ENCODE measurements at regions not wholly inside any gene's neighbourhood (a gene's known extent, or its start where the extent isn't known, plus 50 kb on each side); places are given as distances from the start of the nearest gene placed in this dataset.
"Not testable (repeated sequence)": the region's sequence is repeated elsewhere in the genome, so short reads cannot be mapped to it uniquely, and the experiment has no call there.

- no peak for DNase-seq (ENCODE audit: low read depth)
Observed at GRCh38 chr3:181920409-181920808, 208.7 kb downstream of the SOX2 start.

- no peak for DNase-seq (ENCODE audit: low read depth)
Observed at GRCh38 chr3:181921220-181921619, 209.5 kb downstream of the SOX2 start.

- DNase-seq (ENCODE audit: low read depth), result not testable (repeated sequence)
Observed at GRCh38 chr3:181925841-181926240, 214.1 kb downstream of the SOX2 start.

- no peak for DNase-seq (ENCODE audit: low read depth)
Observed at GRCh38 chr3:181929501-181929900, 217.8 kb downstream of the SOX2 start.

GRCh38 chr3:181930105-181930504 is 218.4 kb downstream of the SOX2 start:
- DNase-seq (ENCODE audit: low read depth), result no peak

DNA sequence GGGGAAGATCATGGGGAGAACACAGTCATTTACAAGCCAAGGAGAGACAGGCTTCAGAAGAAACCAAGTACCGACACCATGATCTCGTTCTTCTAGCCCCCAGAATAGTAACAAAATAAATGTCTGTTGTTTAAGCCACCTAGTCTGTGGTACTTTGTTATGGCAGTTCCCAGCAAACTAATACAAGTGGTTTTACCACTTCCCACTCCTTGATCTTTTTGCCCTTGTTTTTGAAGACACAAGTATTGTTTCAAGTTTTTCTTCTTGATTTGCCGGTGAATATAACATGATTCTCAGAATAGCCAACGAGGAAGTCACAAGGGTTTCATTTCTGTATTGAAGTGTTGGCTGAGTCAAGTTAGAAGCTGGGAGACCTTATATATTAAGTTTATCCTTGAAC is 220.3 kb downstream of the SOX2 start:
- no peak for DNase-seq (ENCODE audit: low read depth)

DNA sequence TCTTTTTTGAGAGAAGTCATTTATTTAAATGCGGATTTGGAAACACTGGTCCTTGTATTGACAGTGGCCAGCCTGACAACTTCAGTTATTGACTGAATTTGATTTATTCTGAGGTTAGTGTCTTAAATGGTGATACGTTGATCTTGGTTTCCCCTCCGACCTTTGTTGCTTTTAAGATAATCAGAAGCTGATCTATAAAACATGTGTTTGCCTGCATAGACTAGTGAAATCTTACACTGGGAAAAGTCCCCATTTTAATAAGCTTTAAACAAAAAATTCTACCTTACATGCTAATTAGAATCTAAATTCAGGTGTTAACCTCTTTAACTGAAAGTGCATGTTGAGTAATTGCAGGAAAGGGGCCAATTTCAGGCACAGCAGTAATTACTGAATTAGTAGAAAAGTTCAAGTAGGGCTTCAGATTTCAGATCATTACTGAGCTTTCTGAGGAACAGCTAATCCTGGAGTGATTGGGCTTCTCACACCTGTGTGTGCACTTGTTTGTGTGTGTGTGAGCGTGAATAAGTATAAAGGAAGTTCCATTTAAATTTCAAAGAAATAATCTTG is 221.4 kb downstream of the SOX2 start:
- DNase-seq (ENCODE audit: low read depth), result no peak

DNA sequence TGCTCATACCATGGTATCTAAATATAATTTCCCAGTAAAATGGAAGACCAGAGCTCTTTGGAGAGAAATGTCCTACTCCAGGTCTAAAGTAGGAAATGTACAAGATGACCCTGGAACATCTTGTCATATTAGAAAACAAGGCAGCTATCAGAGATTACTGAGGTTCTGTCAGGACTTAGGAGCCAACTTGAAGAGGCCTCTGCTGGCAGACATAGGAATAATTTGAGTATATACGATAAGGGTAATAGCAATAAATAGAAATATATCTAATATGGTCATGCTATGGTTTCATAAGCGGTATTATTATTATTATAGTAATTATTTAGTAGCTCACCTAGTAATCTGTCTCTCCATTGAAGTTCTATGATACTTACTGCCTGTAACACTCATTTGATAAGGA is 224.2 kb downstream of the SOX2 start:
- no peak for DNase-seq (ENCODE audit: low read depth)

DNA sequence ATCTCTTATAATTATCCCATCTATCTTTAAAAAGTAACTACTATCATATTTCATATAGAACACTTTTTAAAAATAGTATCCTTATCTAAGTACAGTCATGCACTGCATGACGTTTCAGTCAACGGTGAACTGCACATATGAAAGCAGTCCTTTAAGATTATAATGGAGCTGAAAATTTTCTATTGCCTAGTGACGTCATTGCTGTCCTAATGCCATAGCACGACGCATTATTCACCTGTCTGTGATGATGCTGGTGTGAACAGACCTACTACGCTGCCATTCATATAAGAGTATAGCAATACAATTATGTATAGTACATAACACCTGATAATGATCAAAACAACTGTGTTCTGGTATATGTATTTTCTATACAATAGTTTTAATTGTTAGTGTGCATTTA is 225.0 kb downstream of the SOX2 start:
- DNase-seq (ENCODE audit: low read depth), result no peak

GRCh38 chr3:181938580-181938979 is 226.9 kb downstream of the SOX2 start:
- not testable (repeated sequence) for DNase-seq (ENCODE audit: low read depth)

DNA sequence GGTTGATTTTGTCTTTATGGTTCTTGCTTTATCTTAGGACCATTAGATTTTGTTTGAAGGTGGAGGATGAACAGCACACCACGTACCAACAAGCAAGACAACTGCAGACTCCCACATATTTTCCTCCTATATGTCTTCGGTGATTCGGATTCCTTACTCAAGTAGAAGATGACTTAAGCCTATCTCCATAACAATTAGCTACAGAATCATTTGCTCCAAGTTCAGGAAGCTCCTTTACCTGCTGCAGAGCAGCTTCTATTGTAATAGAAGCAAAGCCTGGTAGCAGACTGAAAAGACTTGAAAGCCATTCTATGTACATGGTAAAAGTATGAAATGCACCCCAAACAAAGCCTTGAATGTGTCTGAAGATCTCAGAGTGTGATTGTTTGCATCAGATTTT is 229.0 kb downstream of the SOX2 start:
- no peak for DNase-seq (ENCODE audit: low read depth)

- no peak for DNase-seq (ENCODE audit: low read depth)
Observed at GRCh38 chr3:181941250-181941649, 229.5 kb downstream of the SOX2 start.

- no peak for DNase-seq (ENCODE audit: low read depth)
Observed at GRCh38 chr3:181943285-181943684, 231.6 kb downstream of the SOX2 start.

DNA sequence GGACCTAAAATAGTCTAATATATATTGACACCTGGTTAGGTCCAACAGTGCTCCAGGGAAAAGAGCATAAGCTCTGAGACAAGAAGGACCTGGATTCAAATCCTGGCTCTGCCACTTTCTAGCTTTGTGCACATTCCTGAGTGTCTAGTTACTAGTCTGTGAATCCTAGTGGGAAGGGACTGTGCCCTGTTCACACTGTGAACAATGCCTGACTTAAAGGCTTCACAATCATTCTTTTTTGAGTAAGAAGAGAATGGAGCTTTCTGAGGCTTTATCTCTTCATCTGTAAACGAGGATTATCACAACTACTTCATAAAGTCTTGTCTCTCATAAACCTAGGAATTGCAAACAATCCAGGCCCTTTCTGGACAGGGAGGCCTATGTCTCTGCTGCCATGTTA is 235.9 kb downstream of the SOX2 start:
- no peak for DNase-seq (ENCODE audit: low read depth)

GRCh38 chr3:181948286-181948685 is 236.6 kb downstream of the SOX2 start:
- no peak for DNase-seq (ENCODE audit: low read depth)

DNA sequence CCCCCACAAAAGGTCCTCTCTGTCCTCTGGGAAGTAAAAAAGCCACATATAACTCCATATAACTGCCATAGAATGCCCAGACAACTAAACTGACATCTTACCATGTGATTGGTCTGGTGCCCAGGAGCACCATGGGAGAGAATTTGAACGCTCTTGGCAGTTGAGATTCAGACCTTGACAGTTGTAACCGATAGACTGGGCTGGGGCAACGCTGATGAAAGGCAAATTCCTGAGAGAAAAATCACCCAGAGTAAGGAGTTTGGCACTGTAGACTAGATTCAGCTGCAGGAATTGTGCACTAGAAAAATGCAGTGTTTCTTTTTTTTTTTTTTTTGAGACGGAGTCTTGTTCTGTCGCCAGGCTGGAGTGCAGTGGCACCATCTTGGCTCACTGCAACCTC is 240.5 kb downstream of the SOX2 start:
- DNase-seq (ENCODE audit: low read depth), result no peak

DNA sequence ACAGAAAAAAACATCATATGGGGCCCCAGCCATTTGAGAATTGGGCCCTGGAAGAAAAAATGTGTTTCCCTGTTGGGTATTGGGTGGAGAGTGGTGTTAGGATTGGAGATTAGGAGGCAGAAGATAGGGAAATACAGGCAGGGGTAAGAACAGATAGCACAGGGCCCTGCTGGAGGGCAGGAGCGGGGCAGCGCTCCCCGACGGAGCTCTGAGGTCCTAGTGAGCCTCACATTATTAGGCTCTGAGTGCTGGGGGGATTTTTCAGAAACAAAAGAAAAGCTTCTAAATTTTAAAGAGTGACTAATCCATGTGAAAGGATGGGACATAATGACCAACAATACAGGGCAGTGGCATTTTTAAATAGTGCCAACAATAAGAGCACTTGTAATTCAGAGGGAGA is 241.2 kb downstream of the SOX2 start:
- DNase-seq (ENCODE audit: low read depth), result no peak

GRCh38 chr3:181955566-181955965 is 243.8 kb downstream of the SOX2 start:
- DNase-seq (ENCODE audit: low read depth), result no peak

GRCh38 chr3:181956122-181956521 is 244.4 kb downstream of the SOX2 start:
- DNase-seq (ENCODE audit: low read depth), result no peak

DNA sequence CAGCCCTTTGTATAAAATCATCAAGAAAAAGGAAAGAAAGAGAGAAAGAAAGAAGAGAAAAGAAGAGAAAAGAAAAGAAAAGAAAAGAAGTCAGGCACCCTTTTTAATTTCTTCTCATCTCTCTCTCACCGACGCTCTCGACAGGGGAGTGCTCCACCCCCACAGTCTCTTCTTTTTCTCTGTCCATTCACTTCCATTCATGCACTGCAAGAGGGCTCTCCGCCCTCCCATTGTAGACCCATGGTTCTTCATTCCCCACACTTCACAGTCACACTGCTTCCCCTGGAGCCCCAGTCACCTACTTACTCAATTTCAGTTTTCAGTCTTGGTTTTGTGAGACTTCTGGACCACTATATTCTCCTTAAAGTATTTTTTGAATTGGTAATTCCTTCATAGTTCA is 254.7 kb downstream of the SOX2 start:
- DNase-seq (ENCODE audit: low read depth), result no peak

GRCh38 chr3:181969925-181970324 is 258.2 kb downstream of the SOX2 start:
- no peak for DNase-seq (ENCODE audit: low read depth)

GRCh38 chr3:181971424-181971823 is 259.7 kb downstream of the SOX2 start:
- DNase-seq (ENCODE audit: low read depth), result no peak

GRCh38 chr3:181974198-181974597 is 262.5 kb downstream of the SOX2 start:
- no peak for DNase-seq (ENCODE audit: low read depth)

GRCh38 chr3:181976526-181976925 is 264.8 kb downstream of the SOX2 start:
- DNase-seq (ENCODE audit: low read depth), result no peak

GRCh38 chr3:181985386-181985785 is 273.7 kb downstream of the SOX2 start:
- DNase-seq (ENCODE audit: low read depth), result no peak
